NB4 (cell line): ENCODE measurements at regions not wholly inside any gene's neighbourhood (a gene's known extent, or its start where the extent isn't known, plus 50 kb on each side); places are given as distances from the start of the nearest gene placed in this dataset.
"Not testable (repeated sequence)": the region's sequence is repeated elsewhere in the genome, so short reads cannot be mapped to it uniquely, and the experiment has no call there.

Experiments
- CTCF ChIP-seq: IDR thresholded peaks from one replicate; pipeline ENCODE4 v1.5.1; 2012; ENCODE audit warnings: low read depth, low read length
- MAX ChIP-seq: IDR thresholded peaks from 2 replicates; pipeline ENCODE4 v1.6.1; 2011; ENCODE audit warnings: low read depth, low read length
- MYC ChIP-seq: IDR thresholded peaks from 2 replicates; pipeline ENCODE4 v1.6.1; 2011; ENCODE audit warnings: low read depth, low read length
- POLR2A ChIP-seq: IDR thresholded peaks from 2 replicates; pipeline ENCODE4 v1.6.1; 2011; ENCODE audit warnings: mild to moderate bottlenecking; ENCODE audit not compliant: insufficient read length; ENCODE audit errors: extremely low read depth

- TF ChIP-seq POLR2A, CTCF, MAX, MYC: not testable (repeated sequence)
These were observed 205.5 kb downstream of the BANP start for GRCh38 chr16:88156640-88157283.
